Femur (tissue), 1 donor: ENCODE measurements at regions not wholly inside any gene's neighbourhood (a gene's known extent, or its start where the extent isn't known, plus 50 kb on each side); places are given as distances from the start of the nearest gene placed in this dataset.
"Not testable (repeated sequence)": the region's sequence is repeated elsewhere in the genome, so short reads cannot be mapped to it uniquely, and the experiment has no call there.

Experiments
- DNase-seq: peaks from one replicate; pipeline ENCODE4 v3.0.0-alpha.2; 2017

- no peak for DNase-seq
These were observed 2832.9 kb upstream of the PCDH20 start for GRCh38 chr13:64248371-64249065.

DNA sequence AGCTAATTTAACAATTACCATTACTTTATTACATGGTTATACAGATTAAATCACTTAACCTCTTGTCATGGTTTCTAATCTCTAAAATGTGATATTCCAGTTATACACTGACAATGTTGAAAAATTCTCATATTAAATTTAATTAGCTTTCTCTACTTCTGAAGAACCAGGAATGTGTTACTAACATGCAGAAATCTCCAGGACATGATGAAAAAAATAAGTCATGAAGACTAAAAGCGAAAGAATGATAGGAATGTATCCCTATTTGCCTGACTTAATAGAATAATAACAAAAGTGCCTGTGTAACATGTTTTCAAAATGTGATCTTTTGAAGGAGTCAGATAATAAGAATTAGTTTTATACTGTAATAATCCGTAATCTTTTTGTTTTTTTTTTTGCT lies 2823.7 kb upstream of the PCDH20 start:
- DNase-seq = no peak

GRCh38 chr13:64234255-64234654 lies 2818.6 kb upstream of the PCDH20 start:
- no peak for DNase-seq

DNA sequence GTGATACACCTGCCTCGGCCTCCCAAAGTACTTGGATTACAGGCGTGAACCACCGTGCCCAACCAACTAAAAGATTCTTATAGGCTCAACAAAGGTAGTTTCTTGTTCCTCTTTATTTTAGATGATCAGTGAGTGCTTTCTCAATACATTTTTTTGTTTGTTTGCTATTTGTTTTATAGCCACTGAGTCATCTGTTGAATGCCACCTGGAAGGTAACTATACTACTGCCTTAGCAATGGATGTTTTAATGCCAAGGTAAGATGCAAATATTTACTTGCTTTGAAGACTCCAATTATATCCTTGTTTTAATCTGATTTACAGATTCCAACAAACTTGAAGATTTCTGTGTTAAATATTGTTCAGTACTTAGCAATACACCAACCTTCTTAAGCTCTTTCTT lies 2807.4 kb upstream of the PCDH20 start:
- no peak for DNase-seq

GRCh38 chr13:64206430-64207225 lies 2791.0 kb upstream of the PCDH20 start:
- DNase-seq = no peak

DNA sequence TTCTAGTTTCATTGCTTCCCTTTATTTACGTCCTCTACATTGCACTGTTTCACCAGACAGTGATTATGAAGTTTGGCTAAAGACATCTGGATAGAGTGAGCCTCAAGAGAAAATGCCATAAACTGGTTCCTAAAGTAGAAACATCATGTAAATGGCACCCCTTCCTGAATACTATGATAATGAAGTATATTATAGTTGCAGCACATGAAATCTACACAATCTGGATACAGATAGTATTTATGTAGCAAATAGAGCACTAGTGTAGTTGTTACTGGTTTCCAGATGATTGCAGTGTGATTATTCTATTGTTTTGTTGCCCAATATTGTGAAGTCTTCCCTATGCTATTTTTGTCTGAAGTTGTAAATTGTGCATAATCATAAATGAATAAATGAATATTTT lies 2786.9 kb upstream of the PCDH20 start:
- DNase-seq = no peak

DNA sequence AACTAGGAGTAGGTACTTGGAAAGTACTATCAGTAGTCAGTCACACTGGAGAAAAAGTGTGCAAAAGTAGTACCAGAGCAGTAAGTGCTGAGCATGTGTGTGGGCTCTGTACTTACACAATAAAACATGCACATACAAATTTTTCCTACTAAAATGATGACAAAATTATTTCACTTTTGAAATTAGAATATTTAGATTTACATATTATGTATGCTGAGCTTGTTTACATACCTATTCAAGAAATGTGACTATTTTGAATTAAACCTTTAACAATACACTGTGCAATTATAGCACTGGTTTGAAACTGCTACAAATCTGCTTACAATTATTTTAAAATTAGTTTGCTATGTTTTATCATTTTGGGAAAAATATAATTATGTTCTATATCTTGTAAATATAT lies 2781.6 kb upstream of the PCDH20 start:
- no peak for DNase-seq

GRCh38 chr13:64186503-64187250 lies 2771.0 kb upstream of the PCDH20 start:
- DNase-seq = no peak

DNA sequence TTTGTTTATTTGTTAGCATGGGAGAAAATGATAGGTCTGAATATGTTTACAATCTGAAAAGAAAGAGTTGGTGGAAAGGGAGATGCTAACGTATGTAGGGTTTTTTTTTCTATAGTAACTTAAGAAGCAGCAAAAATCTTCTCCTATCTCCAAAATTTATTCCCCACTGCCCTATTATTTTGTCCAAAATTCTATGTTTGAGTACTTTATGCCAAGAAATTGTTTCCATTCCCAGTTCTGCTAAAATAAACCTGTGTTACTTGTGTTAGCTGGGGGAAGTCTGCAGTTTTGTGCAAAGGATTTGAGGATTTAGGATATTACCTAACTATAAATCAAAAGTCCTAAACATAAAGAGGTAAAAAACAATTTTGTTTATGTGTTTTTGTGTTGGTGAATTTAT lies 2770.4 kb upstream of the PCDH20 start:
- no peak for DNase-seq

- DNase-seq = no peak
These were observed 2765.1 kb upstream of the PCDH20 start for GRCh38 chr13:64180756-64181155.

GRCh38 chr13:64165826-64166225 lies 2750.2 kb upstream of the PCDH20 start:
- DNase-seq = no peak

GRCh38 chr13:64164435-64164834 lies 2748.8 kb upstream of the PCDH20 start:
- no peak for DNase-seq

GRCh38 chr13:64160479-64160878 lies 2744.8 kb upstream of the PCDH20 start:
- no peak for DNase-seq

DNA sequence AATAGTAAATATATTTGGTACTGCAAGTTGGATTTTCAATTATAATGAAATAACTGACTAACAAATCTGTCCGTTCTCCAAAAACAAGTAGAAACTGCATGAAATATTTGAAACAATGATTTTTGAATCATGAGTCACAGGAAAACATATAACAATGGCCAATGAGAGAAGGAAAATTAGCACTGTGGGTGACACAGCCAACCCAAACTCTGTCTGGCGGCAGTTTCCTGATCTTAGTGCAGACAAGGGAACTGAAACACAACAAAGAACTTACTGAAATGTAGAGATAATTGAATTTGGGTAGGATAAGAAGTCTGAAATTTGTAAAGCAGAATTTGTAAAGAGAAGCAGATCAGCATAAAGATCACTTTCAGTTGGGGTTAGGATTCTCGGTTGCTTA lies 2743.3 kb upstream of the PCDH20 start:
- DNase-seq = no peak

DNA sequence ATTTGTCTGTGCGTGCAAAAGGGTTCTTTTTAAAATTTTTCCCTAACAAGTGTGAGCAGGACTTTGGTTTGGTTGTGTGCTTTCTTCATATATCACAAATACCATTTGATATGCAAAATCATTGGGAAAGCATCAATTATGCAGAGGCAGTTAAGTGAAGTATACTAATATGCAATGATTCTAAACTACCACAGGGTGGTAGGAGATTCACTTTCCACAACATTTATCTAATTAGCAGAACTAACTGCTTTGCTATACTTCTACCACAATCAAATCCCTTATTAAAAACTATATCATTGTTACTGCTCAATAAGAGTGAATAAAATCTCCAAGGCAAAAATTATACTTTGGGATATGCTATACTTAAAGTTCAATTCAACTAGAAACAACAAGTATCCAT lies 2738.9 kb upstream of the PCDH20 start:
- DNase-seq = no peak

- DNase-seq = no peak
These were observed 2715.0 kb upstream of the PCDH20 start for GRCh38 chr13:64130600-64130999.

GRCh38 chr13:64130171-64130570 lies 2714.5 kb upstream of the PCDH20 start:
- no peak for DNase-seq

DNA sequence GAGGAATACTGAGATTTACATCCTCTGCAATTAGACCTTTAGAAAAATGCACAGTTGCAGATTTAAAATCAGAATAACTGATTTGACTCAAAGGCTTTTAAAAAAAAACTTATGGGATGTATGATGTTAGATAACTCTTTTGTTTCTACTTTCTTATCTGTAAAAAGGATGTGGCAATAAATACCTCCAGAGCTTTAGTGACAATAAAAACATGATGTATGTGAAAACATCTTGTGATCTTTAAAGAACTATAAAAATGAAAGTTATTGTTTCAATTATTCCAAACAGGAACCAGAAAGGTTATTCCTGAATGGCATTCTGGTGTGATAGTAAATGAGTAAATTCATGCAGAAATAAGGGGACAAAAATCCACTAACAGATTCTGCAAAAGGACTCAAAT lies 2712.2 kb upstream of the PCDH20 start:
- DNase-seq = no peak

- no peak for DNase-seq
These were observed 2711.5 kb upstream of the PCDH20 start for GRCh38 chr13:64127192-64127591.

DNA sequence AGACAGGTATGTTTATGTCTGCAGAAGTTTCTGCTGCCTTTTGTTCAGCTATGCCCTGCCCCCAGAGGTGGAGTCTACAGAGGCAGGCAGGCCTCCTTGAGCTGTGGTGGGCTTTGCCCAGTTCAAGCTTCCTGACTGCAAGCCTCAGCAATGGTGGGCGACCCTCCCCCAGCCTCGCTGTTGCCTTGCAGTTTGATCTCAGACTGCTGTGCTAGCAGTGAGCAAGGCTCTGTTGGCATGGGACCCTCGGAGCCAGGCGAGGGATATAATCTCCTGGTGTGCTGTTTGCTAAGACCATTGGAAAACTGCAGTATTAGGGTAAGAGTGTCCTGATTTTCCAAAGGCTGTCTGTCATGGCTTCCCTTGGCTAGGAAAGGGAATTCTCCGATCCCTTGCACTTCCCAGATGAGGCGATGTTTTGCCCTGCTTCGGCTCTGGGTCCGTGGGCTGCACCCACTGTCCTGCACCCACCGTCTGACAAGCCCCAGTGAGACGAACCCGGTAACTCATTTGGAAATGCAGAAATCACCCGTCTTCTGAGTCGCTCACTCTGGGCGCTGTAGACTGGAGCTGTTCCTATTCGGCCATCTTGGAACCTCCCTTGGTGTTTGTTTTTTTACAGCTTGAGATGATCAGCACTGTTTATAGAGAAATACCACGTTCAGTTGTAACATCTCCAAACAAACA lies 2705.5 kb upstream of the PCDH20 start:
- not testable (repeated sequence) for DNase-seq

DNA sequence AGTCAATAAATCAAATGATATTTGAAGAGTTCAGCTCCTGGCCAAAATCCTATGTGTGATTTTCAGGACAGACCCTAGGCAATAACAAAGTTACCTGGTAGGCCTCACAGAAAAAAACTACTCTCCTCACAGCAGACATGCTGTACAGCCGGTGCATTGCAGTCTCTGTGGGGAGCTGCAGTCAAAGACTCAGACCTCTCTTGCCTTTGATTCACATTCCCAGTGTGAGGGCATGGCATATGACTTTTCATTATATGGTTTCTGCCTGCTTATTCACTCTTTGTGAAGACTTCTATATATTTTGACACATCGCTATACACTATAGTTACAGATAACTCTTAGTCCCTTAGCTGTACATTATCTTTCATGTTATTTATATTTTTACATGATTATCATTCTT lies 2684.3 kb upstream of the PCDH20 start:
- DNase-seq = no peak

- no peak for DNase-seq
These were observed 2674.7 kb upstream of the PCDH20 start for GRCh38 chr13:64090311-64090710.

- no peak for DNase-seq
These were observed 2672.8 kb upstream of the PCDH20 start for GRCh38 chr13:64088491-64088890.
